Keratinocyte (primary cell): ENCODE measurements at regions not wholly inside any gene's neighbourhood (a gene's known extent, or its start where the extent isn't known, plus 50 kb on each side); places are given as distances from the start of the nearest gene placed in this dataset.

Experiments
- DNase-seq: peaks from one replicate; pipeline ENCODE4 v3.0.0-alpha.2; 2011; ENCODE audit warnings: low read depth, missing footprints, low spot score
- FAIRE-seq: peaks from 2 replicates; lab custom pipeline; 2011; peaks lifted over from hg19 to GRCh38; lab: Jason Lieb, UNC
- H2AFZ ChIP-seq: 2 replicates; pipeline ENCODE4 v1.6.0; 2012; ENCODE audit warnings: low read length, control low read depth, inconsistent platforms; ENCODE audit not compliant: control insufficient read depth
- H3K27ac ChIP-seq: 2 replicates; pipeline ENCODE4 v1.5.1; 2011; ENCODE audit warnings: low read length; ENCODE audit not compliant: control insufficient read depth, insufficient read depth
- H3K27me3 ChIP-seq: 3 replicates; pipeline ENCODE4 v1.6.0; 2011; ENCODE audit warnings: low read length; ENCODE audit not compliant: control insufficient read depth, insufficient read depth; ENCODE audit errors: extremely low read depth
- H3K36me3 ChIP-seq, 2 experiments: 2 replicates in 1 of 2; 3 replicates in 1 of 2; pipeline ENCODE4 v1.5.1; 2011; ENCODE audit warnings: low read length in 2 of 2, mild to moderate bottlenecking in 1 of 2; ENCODE audit not compliant: control insufficient read depth in 2 of 2, insufficient read depth in 2 of 2; ENCODE audit errors: extremely low read depth in 1 of 2
- H3K4me1 ChIP-seq: 3 replicates; pipeline ENCODE4 v1.5.1; 2011; ENCODE audit warnings: low read length; ENCODE audit not compliant: control insufficient read depth, insufficient read depth; ENCODE audit errors: extremely low read depth
- H3K4me2 ChIP-seq: 3 replicates; pipeline ENCODE4 v1.6.0; 2011; ENCODE audit warnings: low read depth, low read length; ENCODE audit not compliant: control insufficient read depth, insufficient read depth; ENCODE audit errors: extremely low read depth
- H3K4me3 ChIP-seq, 3 experiments: fragments of 200-600 bp in 1 of 3; sonication (generic) in 1 of 3; 2 replicates in 2 of 3; 3 replicates in 1 of 3; pipeline ENCODE4 v1.5.1; 2011 to 2016; ENCODE audit warnings: low read length in 3 of 3, mild to moderate bottlenecking in 3 of 3, control low read depth in 2 of 3, inconsistent platforms in 1 of 3, low read depth in 1 of 3, mixed read lengths in 1 of 3, mixed run types in 1 of 3, moderate library complexity in 1 of 3; ENCODE audit not compliant: control insufficient read depth in 2 of 3, insufficient read depth in 2 of 3; ENCODE audit errors: extremely low read depth in 1 of 3
- H3K79me2 ChIP-seq: 2 replicates; pipeline ENCODE4 v1.6.0; 2012; ENCODE audit warnings: low read length; ENCODE audit not compliant: control insufficient read depth, insufficient read depth
- H3K9ac ChIP-seq: 3 replicates; pipeline ENCODE4 v1.6.0; 2011; ENCODE audit warnings: low read length; ENCODE audit not compliant: control insufficient read depth, insufficient read depth; ENCODE audit errors: extremely low read depth
- H3K9me1 ChIP-seq: 3 replicates; pipeline ENCODE4 v1.6.0; 2011; ENCODE audit warnings: low read length; ENCODE audit not compliant: control insufficient read depth, insufficient read depth; ENCODE audit errors: extremely low read depth
- H3K9me3 ChIP-seq: 2 replicates; pipeline ENCODE4 v1.5.1; 2012; ENCODE audit warnings: low read depth, low read length; ENCODE audit not compliant: control insufficient read depth
- H4K20me1 ChIP-seq: 3 replicates; pipeline ENCODE4 v1.6.0; 2011; ENCODE audit warnings: low read length; ENCODE audit not compliant: control insufficient read depth, insufficient read depth; ENCODE audit errors: extremely low read depth
- CTCF ChIP-seq, 3 experiments: IDR thresholded peaks in 1 of 3; conservative IDR thresholded peaks in 1 of 3; optimal IDR thresholded peaks in 1 of 3; 2 replicates in 2 of 3; 3 replicates in 1 of 3; pipeline versions ENCODE3 to v1.5.1; 2011; ENCODE audit warnings: low read length in 3 of 3, mild to moderate bottlenecking in 3 of 3, moderate library complexity in 2 of 3, control low read depth in 1 of 3, inconsistent platforms in 1 of 3; ENCODE audit not compliant: insufficient read depth in 2 of 3; ENCODE audit errors: extremely low read depth in 1 of 3
- EZH2 ChIP-seq: IDR thresholded peaks from one replicate; pipeline ENCODE4 v1.6.1; 2012; ENCODE audit warnings: inconsistent platforms, mild to moderate bottlenecking, low read length, moderate library complexity
- dilution Hi-C: fragments of 300-500 bp; cut with MboI; formaldehyde crosslinking; loops from one replicate; pipeline ENCODE4 v1.7.0; 2020; ENCODE audit warnings: low sequenced_read_pairs; ENCODE audit not compliant: extremely low pct_ligation_motif_present

GRCh38 chr4:162921178-162921785, 245.4 kb downstream of the NAF1 start:
- Histone ChIP-seq H3K9me3 (no peaks in the 10 kb centered on the region), H3K4me3 (no peak overlapping the region), H3K9me1 (no peaks in the 10 kb centered on the region), H3K4me1 (no peaks in the 10 kb centered on the region), H3K79me2 (no peaks in the 10 kb centered on the region), H3K27ac (no peak overlapping the region), H3K36me3 (no peaks in the 10 kb centered on the region), H2AFZ (no peak overlapping the region), H4K20me1 (no peaks in the 10 kb centered on the region), H3K27me3 (no peaks in the 10 kb centered on the region), H3K4me2 (no peak overlapping the region), H3K9ac (no peak overlapping the region)
- DNase-seq (no peak), FAIRE-seq (no peak)
- TF ChIP-seq CTCF (optimal IDR thresholded peaks at IDR 0.05 in 1 of 3, IDR thresholded peaks at IDR 0.05 in 1 of 3, conservative IDR thresholded peaks at IDR 0.05 in 1 of 3; ENCODE audit: extremely low read depth in 1 of 3, insufficient read depth in 2 of 3, low read length in 3 of 3) (no peak), EZH2 (no peak)
- dilution Hi-C loops = no loop called here

DNA sequence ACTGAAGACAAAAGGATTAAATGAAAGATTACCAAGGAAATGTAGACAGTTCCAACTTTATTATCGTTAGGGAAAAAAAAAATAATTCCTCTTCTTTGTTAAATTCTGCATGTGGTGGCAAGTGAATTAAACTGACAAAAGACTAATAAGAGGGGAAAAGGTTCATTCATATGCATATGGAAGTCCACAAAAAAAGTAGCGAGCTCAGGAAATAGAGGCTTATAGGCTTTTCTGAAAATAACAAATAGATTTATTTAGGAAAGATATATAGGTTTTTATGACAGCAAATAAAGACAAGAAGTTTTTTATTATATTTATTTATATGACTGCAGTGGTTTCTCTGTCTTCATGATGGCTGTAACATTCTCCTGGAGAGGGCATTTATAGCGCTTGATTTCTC, 246.0 kb downstream of the NAF1 start:
- dilution Hi-C loops = no loop called here
- no peak for FAIRE-seq

More for the DNA sequence above, 246.0 kb downstream of the NAF1 start:
- Histone ChIP-seq H3K36me3 (no peaks in the 10 kb centered on the region), H3K9me3 (no peaks in the 10 kb centered on the region), H3K4me1 (no peaks in the 10 kb centered on the region), H3K4me3 (no peak overlapping the region), H2AFZ (no peak overlapping the region), H3K9ac (no peak overlapping the region), H3K27ac (no peak overlapping the region), H4K20me1 (no peaks in the 10 kb centered on the region), H3K9me1 (no peaks in the 10 kb centered on the region), H3K4me2 (no peak overlapping the region), H3K27me3 (no peaks in the 10 kb centered on the region), H3K79me2 (no peaks in the 10 kb centered on the region)
- TF ChIP-seq EZH2 (no peak), CTCF (optimal IDR thresholded peaks at IDR 0.05 in 1 of 3, IDR thresholded peaks at IDR 0.05 in 1 of 3, conservative IDR thresholded peaks at IDR 0.05 in 1 of 3; ENCODE audit: extremely low read depth in 1 of 3, insufficient read depth in 2 of 3, low read length in 3 of 3) (no peak)
- DNase-seq = no peak
